ENCODE measurements at regions not wholly inside any gene's neighbourhood (a gene's known extent, or its start where the extent isn't known, plus 50 kb on each side); places are given as distances from the start of the nearest gene placed in this dataset.

DNA sequence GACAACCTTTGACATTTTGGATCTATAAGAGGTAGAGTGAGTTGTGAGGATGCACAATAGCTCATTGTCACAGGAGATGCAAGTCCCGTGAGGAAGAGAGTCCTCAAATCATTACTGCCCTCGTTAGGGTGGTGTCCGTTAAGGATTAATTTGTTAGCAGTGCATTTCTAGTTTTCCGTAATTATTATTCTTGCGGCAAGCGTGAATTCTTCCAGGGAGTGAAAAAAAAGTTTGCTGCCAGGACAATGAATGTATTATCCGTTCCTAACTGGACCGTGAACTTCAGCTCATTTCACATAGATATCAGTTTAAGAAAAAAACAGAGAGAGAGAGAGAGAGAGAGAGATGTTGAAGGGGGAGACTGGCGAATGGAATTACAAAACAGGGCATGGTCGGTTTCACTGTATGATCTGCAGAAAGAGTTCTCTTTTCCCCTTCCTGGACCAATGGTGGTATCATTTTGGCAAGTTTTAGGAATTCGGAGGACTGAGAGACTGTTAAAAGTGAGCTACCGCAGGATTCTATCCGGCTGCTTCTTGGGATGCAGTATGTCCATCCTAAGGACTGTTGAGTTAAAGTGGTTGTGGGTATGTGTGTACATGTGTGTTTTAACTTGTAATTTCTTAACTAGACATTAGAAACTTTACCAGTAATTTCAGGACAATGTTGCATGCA lies 216.0 kb upstream of the NFIA start:
- H2AFZ ChIP-seq (ENCODE audit: control insufficient read depth, low read length) = no peak overlapping the region
- H3K4me2 ChIP-seq (ENCODE audit: control insufficient read depth, extremely low read depth, insufficient read depth, low read depth, low read length) = no peak overlapping the region

DNA sequence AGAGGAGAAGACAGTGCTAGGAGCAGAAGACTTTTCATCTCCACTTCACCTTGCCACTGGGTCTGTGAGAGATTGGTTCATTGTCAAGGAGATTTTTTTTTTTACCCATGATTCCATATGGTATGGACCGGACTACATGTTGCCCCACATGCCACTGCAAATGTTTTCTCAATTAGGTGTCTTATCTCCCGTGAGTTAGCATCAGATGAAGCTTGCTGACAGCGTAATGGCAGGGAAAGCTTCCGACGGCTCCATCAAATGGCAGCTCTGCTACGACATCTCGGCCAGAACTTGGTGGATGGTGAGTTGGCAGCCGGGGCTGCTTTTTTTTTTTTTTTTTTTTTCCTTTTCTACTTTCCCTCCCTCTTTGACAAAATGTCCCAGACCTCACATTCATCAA lies 217.2 kb upstream of the NFIA start:
- Histone ChIP-seq H3K9me3 (ENCODE audit: control insufficient read depth, low read depth, low read length) (no peaks in the 10 kb centered on the region), H3K9ac (ENCODE audit: control insufficient read depth, extremely low read depth, insufficient read depth, low read length) (no peak overlapping the region), H4K20me1 (ENCODE audit: control insufficient read depth, extremely low read depth, insufficient read depth, low read length) (no peaks in the 10 kb centered on the region), H3K4me3 (ENCODE audit: control insufficient read depth in 2 of 3, extremely low read depth in 1 of 3, insufficient read depth in 2 of 3, low read depth in 1 of 3, low read length in 3 of 3) (no peak overlapping the region), H3K36me3 (ENCODE audit: control insufficient read depth in 2 of 2, extremely low read depth in 1 of 2, insufficient read depth in 2 of 2, low read length in 2 of 2) (no peaks in the 10 kb centered on the region), H2AFZ (ENCODE audit: control insufficient read depth, low read length) (no peak overlapping the region), H3K27me3 (ENCODE audit: control insufficient read depth, extremely low read depth, insufficient read depth, low read length) (peaks cover 27% of the 10 kb centered on the region), H3K9me1 (ENCODE audit: control insufficient read depth, extremely low read depth, insufficient read depth, low read length) (no peaks in the 10 kb centered on the region), H3K27ac (ENCODE audit: control insufficient read depth, insufficient read depth, low read length) (no peak overlapping the region), H3K4me1 (ENCODE audit: control insufficient read depth, extremely low read depth, insufficient read depth, low read length) (no peaks in the 10 kb centered on the region), H3K79me2 (ENCODE audit: control insufficient read depth, insufficient read depth, low read length) (no peaks in the 10 kb centered on the region), H3K4me2 (ENCODE audit: control insufficient read depth, extremely low read depth, insufficient read depth, low read depth, low read length) (no peak overlapping the region)
- dilution Hi-C loops (cut with MboI; ENCODE audit: extremely low pct_ligation_motif_present, low sequenced_read_pairs) = no loop called here
- DNase-seq (ENCODE audit: low read depth, low spot score) = no peak
- TF ChIP-seq, protein P1, sequence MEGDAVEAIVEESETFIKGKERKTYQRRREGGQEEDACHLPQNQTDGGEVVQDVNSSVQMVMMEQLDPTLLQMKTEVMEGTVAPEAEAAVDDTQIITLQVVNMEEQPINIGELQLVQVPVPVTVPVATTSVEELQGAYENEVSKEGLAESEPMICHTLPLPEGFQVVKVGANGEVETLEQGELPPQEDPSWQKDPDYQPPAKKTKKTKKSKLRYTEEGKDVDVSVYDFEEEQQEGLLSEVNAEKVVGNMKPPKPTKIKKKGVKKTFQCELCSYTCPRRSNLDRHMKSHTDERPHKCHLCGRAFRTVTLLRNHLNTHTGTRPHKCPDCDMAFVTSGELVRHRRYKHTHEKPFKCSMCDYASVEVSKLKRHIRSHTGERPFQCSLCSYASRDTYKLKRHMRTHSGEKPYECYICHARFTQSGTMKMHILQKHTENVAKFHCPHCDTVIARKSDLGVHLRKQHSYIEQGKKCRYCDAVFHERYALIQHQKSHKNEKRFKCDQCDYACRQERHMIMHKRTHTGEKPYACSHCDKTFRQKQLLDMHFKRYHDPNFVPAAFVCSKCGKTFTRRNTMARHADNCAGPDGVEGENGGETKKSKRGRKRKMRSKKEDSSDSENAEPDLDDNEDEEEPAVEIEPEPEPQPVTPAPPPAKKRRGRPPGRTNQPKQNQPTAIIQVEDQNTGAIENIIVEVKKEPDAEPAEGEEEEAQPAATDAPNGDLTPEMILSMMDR (optimal IDR thresholded peaks at IDR 0.05 in 1 of 3, IDR thresholded peaks at IDR 0.05 in 1 of 3, conservative IDR thresholded peaks at IDR 0.05 in 1 of 3; ENCODE audit: extremely low read depth in 1 of 3, insufficient read depth in 2 of 3, low read length in 3 of 3) = no peak
- TF ChIP-seq EZH2 (IDR thresholded peaks at IDR 0.05; ENCODE audit: low read length) = no peak
- FAIRE-seq = no peak

More for the DNA sequence above, 216.0 kb upstream of the NFIA start:
- Histone ChIP-seq H3K79me2 (ENCODE audit: control insufficient read depth, insufficient read depth, low read length) (no peaks in the 10 kb centered on the region), H4K20me1 (ENCODE audit: control insufficient read depth, extremely low read depth, insufficient read depth, low read length) (no peaks in the 10 kb centered on the region), H3K9ac (ENCODE audit: control insufficient read depth, extremely low read depth, insufficient read depth, low read length) (no peak overlapping the region), H3K27me3 (ENCODE audit: control insufficient read depth, extremely low read depth, insufficient read depth, low read length) (peaks cover 27% of the 10 kb centered on the region), H3K4me1 (ENCODE audit: control insufficient read depth, extremely low read depth, insufficient read depth, low read length) (no peaks in the 10 kb centered on the region), H3K27ac (ENCODE audit: control insufficient read depth, insufficient read depth, low read length) (no peak overlapping the region), H3K9me3 (ENCODE audit: control insufficient read depth, low read depth, low read length) (no peaks in the 10 kb centered on the region), H3K9me1 (ENCODE audit: control insufficient read depth, extremely low read depth, insufficient read depth, low read length) (no peaks in the 10 kb centered on the region), H3K36me3 (ENCODE audit: control insufficient read depth in 2 of 2, extremely low read depth in 1 of 2, insufficient read depth in 2 of 2, low read length in 2 of 2) (no peaks in the 10 kb centered on the region), H3K4me3 (ENCODE audit: control insufficient read depth in 2 of 3, extremely low read depth in 1 of 3, insufficient read depth in 2 of 3, low read depth in 1 of 3, low read length in 3 of 3) (no peak overlapping the region)
- dilution Hi-C loops (cut with MboI; ENCODE audit: extremely low pct_ligation_motif_present, low sequenced_read_pairs) = no loop called here
- DNase-seq (ENCODE audit: low read depth, low spot score) (no peak), FAIRE-seq (no peak)
- TF ChIP-seq, protein P1 (optimal IDR thresholded peaks at IDR 0.05 in 1 of 3, IDR thresholded peaks at IDR 0.05 in 1 of 3, conservative IDR thresholded peaks at IDR 0.05 in 1 of 3; ENCODE audit: extremely low read depth in 1 of 3, insufficient read depth in 2 of 3, low read length in 3 of 3) = no peak
- TF ChIP-seq EZH2 (IDR thresholded peaks at IDR 0.05; ENCODE audit: low read length) = no peak

All from keratinocyte (primary cell).